AG04450 (cell line): ENCODE measurements at regions not wholly inside any gene's neighbourhood (a gene's known extent, or its start where the extent isn't known, plus 50 kb on each side); places are given as distances from the start of the nearest gene placed in this dataset.

ENCODE experiments used
- CTCF ChIA-PET: fragments of 300-600, 350-600 bp; formaldehyde crosslinking; extraction: SDS; loops from one replicate; lab custom pipeline; 2022; ENCODE audit warnings: antibody characterized with exemption, inconsistent platforms; lab: Charles Lee
- POLR2A ChIA-PET: fragments of 350-600 bp; formaldehyde crosslinking; extraction: SDS; loops from one replicate; lab custom pipeline; 2021; ENCODE audit warnings: antibody characterized with exemption, inconsistent platforms; lab: Yijun Ruan, JAX
- DNase-seq: peaks from one replicate; pipeline ENCODE4 v3.0.0-alpha.2; 2011; ENCODE audit warnings: low read depth, low spot score
- H3K27ac ChIP-seq: one replicate; pipeline ENCODE4 v1.5.1; 2012; ENCODE audit warnings: low read depth, low read length, control low read depth
- H3K27me3 ChIP-seq: one replicate; pipeline ENCODE4 v1.6.0; 2012; ENCODE audit warnings: low read length; ENCODE audit not compliant: control insufficient read depth, insufficient read depth
- H3K4me3 ChIP-seq: 2 replicates; pipeline ENCODE4 v1.5.1; 2011; ENCODE audit warnings: mild to moderate bottlenecking, low read depth, low read length, control low read depth
- H3K9me3 ChIP-seq: 2 replicates; pipeline ENCODE4 v1.5.1; 2012; ENCODE audit warnings: low read length; ENCODE audit not compliant: control insufficient read depth, insufficient read depth
- TF ChIP-seq, protein P1 (sequence below): IDR thresholded peaks from 2 replicates; pipeline ENCODE4 v1.5.1; 2011; ENCODE audit warnings: low read depth, low read length, control low read depth, inconsistent platforms

DNA sequence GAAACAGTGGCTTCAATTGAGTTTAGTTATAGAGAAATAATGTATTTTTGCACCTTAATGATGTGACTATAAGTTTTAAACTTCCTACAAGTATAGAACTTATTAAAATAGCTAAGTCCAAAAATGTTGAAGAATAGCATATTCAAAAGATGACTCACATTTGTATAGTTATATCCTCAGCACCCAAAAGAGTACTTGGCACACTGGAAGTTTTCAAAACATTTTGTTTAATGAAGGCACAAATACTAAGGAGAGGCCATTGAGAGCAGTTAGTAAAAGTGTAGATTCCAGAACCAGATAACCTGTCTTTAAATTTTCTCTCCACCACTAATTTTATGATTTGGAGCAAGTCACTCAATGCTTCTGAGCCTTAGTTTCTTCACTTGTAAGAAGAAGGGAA, 226.9 kb upstream of the MID1 start:
- TF ChIP-seq, protein P1, sequence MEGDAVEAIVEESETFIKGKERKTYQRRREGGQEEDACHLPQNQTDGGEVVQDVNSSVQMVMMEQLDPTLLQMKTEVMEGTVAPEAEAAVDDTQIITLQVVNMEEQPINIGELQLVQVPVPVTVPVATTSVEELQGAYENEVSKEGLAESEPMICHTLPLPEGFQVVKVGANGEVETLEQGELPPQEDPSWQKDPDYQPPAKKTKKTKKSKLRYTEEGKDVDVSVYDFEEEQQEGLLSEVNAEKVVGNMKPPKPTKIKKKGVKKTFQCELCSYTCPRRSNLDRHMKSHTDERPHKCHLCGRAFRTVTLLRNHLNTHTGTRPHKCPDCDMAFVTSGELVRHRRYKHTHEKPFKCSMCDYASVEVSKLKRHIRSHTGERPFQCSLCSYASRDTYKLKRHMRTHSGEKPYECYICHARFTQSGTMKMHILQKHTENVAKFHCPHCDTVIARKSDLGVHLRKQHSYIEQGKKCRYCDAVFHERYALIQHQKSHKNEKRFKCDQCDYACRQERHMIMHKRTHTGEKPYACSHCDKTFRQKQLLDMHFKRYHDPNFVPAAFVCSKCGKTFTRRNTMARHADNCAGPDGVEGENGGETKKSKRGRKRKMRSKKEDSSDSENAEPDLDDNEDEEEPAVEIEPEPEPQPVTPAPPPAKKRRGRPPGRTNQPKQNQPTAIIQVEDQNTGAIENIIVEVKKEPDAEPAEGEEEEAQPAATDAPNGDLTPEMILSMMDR = no peak
- no peaks in the 10 kb centered on the region for H3K9me3 ChIP-seq
- H3K4me3 ChIP-seq = no peak overlapping the region
- ChIA-PET CTCF (no interaction called here), POLR2A (no interaction called here)
- H3K27ac ChIP-seq = no peak overlapping the region
- H3K27me3 ChIP-seq = no peaks in the 10 kb centered on the region
- no peak for DNase-seq

DNA sequence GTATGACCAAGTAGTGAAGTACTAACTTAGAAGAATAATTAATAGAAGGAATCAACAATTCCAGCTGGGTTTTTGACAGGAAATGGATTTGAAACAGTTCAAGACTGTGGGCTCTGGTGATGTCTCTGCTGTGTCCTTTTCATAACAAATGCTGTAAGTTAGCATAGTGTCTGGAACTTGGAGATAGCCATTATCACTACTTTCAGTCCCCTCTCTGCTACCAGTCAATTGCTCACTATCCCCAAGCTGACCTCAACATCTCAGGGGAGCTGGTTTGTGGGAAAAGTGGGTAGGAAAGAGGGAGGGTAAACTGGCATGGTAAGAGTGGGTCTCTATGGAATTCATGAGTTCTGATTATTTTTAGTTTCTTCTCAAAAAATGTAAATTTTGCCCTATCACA, 231.4 kb upstream of the MID1 start:
- H3K27me3 ChIP-seq = no peaks in the 10 kb centered on the region
- TF ChIP-seq, protein P1 = no peak
- H3K27ac ChIP-seq = no peak overlapping the region
- ChIA-PET CTCF (no interaction called here), POLR2A (no interaction called here)
- no peak overlapping the region for H3K4me3 ChIP-seq
- H3K9me3 ChIP-seq = no peaks in the 10 kb centered on the region
- no peak for DNase-seq

DNA sequence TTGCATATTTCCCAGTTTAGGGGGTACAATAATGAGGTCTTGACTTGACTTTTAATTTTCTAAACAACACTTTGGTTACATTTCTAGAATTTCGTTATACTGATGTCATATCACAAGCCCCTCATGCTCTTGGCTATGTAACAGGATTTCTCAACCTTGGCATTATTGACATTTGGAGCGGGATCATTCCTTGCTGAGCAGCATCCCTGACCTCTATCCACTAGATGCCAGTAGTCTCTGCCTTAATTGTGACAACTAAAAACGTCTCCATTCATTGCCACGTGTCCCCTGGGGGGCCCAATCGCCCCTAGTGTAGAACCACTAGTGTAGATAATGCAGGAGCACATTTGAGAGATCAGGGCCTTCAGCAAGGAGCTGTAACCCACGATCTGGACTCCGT, 234.2 kb upstream of the MID1 start:
- CTCF ChIA-PET = interaction anchor here (0.7 kb wide), 1 partner anchor 289 kb away, joined by 3 read pairs; no protein-coding TSS in a partner anchor
- Histone ChIP-seq H3K4me3 (no peak overlapping the region), H3K27ac (no peak overlapping the region), H3K27me3 (no peaks in the 10 kb centered on the region), H3K9me3 (no peaks in the 10 kb centered on the region)
- TF ChIP-seq, protein P1 = no peak
- POLR2A ChIA-PET = no interaction called here
- no peak for DNase-seq

DNA sequence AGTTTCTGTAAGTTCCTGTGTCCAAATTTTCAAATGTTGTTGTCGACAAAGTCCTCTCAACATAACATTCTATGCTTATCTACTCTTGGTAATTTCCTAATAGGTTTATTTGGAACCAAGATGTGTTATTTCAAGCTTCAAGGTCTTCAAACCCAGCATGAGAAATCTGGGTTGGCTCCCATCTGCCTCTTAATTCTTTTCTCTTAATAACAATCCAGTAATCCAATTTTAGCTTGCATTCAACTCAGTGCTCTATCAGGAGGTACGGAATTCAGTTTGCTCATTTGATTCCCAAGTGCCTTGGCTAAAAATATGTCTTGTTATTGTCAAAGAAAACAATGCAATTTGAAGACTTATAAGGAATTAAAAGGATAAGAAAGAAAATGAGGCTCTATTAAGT, 235.5 kb upstream of the MID1 start:
- no peaks in the 10 kb centered on the region for H3K9me3 ChIP-seq
- H3K27me3 ChIP-seq = no peaks in the 10 kb centered on the region
- CTCF ChIA-PET = no interaction called here
- TF ChIP-seq, protein P1 = no peak
- POLR2A ChIA-PET = no interaction called here
- H3K27ac ChIP-seq = no peak overlapping the region
- H3K4me3 ChIP-seq = no peak overlapping the region
- no peak for DNase-seq

DNA sequence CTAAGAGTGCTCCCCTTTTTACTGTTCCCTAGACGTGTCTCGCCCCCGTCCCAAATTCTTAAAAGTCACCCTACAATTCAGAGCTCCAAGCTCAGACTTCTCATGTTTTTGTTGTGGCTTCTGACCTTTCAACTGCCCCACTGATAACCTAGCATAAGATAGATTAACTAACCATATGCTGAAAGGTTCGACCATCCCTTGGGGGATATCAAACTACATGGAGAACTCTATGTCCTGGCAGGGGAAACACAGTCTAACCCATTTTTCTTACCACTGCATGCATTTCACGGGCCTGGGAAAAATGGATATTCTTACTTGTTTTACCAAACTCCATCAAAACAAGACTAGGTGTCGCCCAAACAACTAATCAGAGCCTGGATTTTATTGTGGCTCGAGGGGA, 236.4 kb upstream of the MID1 start:
- no peak overlapping the region for H3K27ac ChIP-seq
- CTCF ChIA-PET = no interaction called here
- no peak for DNase-seq
- POLR2A ChIA-PET = no interaction called here
- no peaks in the 10 kb centered on the region for H3K27me3 ChIP-seq
- H3K4me3 ChIP-seq = no peak overlapping the region
- TF ChIP-seq, protein P1 = no peak
- H3K9me3 ChIP-seq = no peaks in the 10 kb centered on the region
